ENCODE measurements at regions not wholly inside any gene's neighbourhood (a gene's known extent, or its start where the extent isn't known, plus 50 kb on each side); places are given as distances from the start of the nearest gene placed in this dataset.

DNA sequence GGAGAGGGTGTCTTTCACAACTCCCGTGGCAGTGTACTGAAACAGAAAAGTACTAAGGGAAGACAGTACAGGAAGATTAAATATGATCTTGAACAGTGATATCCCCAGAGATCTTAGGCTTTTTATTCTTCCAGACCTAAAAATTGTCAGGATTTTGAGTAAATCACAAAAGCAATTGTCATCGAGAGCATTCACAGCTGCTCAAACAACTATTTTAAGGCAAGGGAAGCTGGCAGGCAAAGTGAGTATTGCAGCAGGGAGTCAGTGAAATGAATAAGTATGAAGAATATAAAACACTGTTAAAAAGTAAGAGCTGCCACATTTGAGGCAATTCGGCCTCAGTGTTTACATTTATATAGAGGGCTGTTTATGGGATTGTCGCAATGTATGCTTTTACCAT, 479.0 kb downstream of the CAAP1 start:
- intact Hi-C loops (cut with micrococcal nuclease) = no loop called here

DNA sequence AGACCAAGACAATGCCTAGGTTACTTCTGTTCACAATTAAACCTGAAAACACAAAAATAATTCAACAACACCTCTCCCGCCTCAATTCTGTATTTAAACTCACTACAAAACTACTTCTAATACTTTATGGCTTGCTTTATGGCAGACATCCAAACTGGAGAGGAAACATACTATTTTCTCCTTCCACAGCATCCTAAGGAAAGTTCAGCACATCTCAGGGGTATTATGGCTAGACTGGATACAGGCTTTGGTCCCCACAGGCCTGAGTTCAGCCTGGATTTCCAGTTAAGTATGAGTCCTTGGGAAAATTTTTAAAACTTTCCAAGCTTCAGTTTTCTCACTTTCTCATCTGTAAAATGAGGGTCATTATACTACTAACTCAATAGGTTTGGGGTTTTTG, 480.2 kb downstream of the CAAP1 start:
- intact Hi-C loops (cut with micrococcal nuclease) = no loop called here

- intact Hi-C loops (cut with micrococcal nuclease) = no loop called here
These were observed 485.9 kb downstream of the CAAP1 start for GRCh38 chr9:26406676-26407075.

DNA sequence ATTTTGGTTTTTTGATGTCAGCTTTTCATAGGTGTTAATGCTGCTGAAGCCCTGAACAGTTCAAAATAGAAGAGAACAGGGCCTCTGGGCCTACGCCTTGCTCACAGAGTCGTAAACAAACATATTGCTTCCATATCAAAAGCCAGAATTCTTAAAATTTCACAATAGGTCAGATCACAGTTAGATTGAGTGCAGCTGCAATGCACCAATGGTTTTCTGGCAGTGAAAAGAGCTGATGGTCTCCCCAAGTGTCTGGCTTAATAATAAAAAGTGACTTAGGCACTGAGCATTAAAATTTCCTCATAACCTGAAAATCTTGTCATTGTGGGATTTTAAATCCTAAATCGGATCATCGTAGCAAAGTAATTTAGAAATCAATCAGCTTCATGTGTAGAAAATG, 493.0 kb downstream of the CAAP1 start:
- intact Hi-C loops (cut with micrococcal nuclease) = no loop called here

DNA sequence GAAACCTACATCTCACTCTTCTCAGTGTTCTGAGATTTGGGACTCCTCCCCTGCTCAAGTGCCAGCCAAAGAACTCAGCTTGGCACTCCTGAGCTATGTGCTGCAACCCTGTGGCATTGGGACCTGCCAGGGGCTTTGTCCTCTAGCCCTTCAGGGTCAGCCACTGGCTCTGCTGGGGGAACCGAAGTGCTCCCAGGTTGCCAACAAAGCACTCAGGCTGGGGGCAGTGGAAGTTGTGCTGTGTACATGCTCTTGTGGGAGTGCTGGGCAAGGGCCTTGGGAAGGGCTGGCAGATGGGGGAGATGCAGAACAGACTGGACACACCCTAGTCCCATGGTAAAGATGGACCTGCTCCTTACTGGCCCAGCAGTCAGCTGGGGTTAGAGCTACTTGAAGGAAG, 498.6 kb downstream of the CAAP1 start:
- intact Hi-C loops (cut with micrococcal nuclease) = no loop called here

DNA sequence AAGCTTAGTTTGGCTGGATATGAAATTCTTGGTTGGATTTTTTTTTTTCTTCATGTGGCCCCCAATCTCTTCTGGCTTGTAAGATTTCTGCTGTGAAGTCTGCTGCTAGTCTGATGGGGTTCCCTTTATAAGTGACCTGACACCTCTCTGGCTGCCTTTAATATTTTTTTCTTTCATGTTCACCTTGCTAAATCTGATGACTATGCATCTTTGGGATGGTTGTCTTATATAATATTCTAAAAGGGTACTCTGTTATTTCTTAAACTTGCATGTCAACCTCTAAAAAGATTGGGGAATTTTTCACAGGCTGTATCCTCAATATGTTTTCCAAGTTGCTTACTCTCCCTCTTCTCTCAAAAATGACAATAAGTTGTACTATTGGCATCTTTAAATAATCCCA, 500.0 kb downstream of the CAAP1 start:
- intact Hi-C loops (cut with micrococcal nuclease) = no loop called here

GRCh38 chr9:26391036-26391435, 501.6 kb downstream of the CAAP1 start:
- intact Hi-C loops (cut with micrococcal nuclease) = no loop called here

DNA sequence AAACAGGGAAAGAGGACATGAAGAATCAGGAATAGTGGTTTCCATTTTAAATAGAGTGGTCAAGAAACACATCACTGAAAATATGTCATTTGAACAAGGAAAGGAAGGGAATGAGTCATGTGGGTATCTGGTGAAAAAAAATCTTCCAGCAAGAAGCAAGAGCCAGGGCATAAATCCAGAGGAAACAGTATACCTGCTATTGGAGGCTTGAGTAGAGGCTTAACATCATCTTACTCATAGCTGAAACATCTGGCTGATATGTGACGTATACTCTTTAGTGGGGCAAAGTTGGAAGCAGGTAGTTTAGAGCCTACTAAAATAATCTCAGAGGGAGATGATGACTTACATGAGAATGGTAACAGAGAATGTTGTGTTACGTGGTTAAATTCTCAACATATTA, 517.2 kb downstream of the CAAP1 start:
- intact Hi-C loops (cut with micrococcal nuclease) = no loop called here

GRCh38 chr9:26373616-26374015, 519.0 kb downstream of the CAAP1 start:
- intact Hi-C loops (cut with micrococcal nuclease) = no loop called here

GRCh38 chr9:26371236-26371635, 521.4 kb downstream of the CAAP1 start:
- intact Hi-C loops (cut with micrococcal nuclease) = no loop called here

DNA sequence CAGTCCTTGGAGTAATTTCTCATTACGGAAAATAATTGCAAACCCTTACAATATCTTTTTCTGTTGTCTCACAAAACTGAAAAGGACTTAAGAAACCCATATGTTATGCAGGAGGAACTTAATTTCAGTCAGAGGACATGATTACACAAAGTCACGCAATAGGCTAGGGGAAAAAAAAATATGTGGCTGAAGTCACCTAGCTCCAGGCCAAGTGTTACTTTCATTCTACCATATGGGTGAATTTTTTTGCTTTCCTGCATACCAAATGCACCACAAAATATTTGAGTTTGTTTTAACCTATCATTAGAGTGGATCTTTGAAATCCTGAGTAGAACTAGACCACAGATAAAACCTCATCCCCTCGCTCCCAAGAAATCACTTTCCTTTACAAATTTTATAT, 523.5 kb downstream of the CAAP1 start:
- intact Hi-C loops (cut with micrococcal nuclease) = no loop called here

DNA sequence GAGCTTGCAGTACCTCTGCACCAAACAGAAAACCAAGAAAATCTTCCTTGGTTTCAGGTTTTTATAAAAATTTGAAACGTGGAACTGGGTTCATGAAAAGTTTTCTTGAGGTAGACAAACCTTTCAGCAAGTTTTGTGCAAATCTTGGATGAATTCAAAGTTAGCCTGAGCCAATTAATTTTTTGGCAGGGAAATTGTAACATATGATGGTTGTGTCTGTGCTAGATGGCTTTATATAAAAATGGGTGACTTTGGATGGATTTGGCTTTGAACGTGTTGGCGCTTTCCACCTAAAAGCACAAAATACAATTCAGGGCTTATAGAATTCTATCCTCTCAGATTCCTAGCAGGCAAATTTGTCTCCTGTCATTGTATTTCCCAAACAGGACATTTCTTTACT, 524.4 kb downstream of the CAAP1 start:
- intact Hi-C loops (cut with micrococcal nuclease) = no loop called here

GRCh38 chr9:26361010-26361409, 531.6 kb downstream of the CAAP1 start:
- intact Hi-C loops (cut with micrococcal nuclease) = no loop called here

- intact Hi-C loops (cut with micrococcal nuclease) = loop anchor here (5.0 kb wide), 1 partner anchor 292 kb away; no protein-coding TSS in a partner anchor
These were observed 533.8 kb downstream of the CAAP1 start for GRCh38 chr9:26358836-26359235.

DNA sequence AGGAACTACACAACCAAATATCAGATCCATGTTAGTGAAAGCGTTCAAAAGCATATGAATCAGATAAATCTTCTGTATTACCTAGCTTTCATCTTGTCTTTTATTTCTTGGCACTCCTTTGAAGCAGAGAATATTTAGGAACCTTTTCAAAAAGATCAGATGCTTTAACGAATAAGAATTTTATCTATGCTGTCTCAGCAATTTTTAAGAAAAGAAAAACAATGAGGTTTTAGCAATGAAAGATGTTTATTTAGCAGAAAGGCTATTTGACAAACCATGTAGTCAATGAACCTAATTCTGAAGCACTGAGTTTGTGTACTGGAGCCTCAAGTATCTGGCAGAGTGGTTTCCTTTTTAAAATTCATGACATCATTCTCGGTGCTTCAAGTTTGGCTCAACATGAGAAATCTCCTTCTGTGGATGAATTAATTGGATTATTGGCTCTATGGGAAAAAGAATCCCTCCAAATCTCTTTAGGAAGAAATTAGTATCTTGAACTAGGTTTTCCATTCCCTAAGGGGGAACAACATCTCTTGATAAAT, 534.7 kb downstream of the CAAP1 start:
- intact Hi-C loops (cut with micrococcal nuclease) = loop anchor here (5.0 kb wide), 1 partner anchor 291 kb away; no protein-coding TSS in a partner anchor

DNA sequence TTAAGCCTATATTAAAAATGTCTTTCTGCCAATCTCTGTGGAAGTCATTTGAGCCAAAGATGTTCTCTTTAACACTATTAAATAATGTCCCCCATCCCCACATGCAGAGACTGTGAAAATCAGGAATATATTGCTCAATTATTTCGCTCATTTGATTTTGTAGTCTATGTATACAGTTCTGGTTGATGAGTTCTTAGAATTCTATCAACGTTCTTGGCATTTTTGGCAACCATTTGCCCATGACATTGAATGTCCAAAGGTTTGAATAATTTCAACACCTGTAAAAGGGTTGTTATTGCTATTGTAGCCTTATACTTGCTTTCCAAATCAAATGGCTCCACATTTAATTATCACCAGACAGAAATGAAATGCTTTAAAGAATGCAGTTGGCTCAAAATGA, 536.1 kb downstream of the CAAP1 start:
- intact Hi-C loops (cut with micrococcal nuclease) = loop anchor here (5.0 kb wide), 1 partner anchor 289 kb away; no protein-coding TSS in a partner anchor

DNA sequence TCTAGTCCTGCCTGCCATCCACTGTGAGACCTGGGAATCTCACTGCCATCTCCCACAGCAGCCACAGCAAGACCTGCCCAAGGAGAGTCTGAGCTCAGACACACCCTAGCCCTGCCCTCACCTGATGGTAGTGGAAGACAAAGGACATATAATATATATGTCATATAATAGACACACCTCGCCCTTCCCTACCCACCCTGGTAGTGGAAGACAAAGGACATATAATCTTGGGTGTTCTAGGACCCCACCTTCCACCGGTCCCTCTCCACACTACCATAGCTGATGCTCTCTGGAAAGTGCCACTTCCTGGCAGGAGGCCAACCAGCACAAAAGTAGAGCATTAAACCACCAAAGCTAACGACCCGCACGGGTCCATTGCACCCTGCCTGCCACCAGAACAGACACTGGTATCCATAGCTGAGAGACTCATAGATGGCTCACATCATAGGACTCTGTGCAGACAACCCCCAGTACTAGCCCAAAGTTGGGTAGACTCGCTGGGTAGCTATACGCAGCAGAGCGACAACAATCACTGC, 545.6 kb downstream of the CAAP1 start:
- intact Hi-C loops (cut with micrococcal nuclease) = no loop called here

DNA sequence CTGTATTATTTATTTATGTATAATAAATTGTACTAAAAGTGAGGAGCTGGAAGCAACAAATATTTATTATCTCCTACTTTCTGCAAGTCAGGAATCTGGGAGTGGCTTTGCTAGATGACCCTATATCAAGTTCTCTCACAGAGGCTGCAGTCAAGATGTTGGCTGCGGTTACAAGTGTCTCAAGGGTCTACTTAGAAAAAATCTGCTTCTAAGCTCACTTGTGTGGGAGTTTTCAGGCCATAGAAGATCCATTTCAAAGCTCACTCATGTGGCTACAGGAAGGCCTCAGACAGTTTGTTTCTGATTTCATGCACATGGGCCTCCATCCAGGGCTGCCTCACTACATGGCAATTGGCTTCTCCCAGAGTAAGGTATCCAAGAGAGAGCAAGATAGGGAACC, 551.1 kb downstream of the CAAP1 start:
- intact Hi-C loops (cut with micrococcal nuclease) = no loop called here

- intact Hi-C loops (cut with micrococcal nuclease) = no loop called here
These were observed 552.8 kb downstream of the CAAP1 start for GRCh38 chr9:26339796-26340195.

- intact Hi-C loops (cut with micrococcal nuclease) = no loop called here
These were observed 557.5 kb downstream of the CAAP1 start for GRCh38 chr9:26335116-26335515.

DNA sequence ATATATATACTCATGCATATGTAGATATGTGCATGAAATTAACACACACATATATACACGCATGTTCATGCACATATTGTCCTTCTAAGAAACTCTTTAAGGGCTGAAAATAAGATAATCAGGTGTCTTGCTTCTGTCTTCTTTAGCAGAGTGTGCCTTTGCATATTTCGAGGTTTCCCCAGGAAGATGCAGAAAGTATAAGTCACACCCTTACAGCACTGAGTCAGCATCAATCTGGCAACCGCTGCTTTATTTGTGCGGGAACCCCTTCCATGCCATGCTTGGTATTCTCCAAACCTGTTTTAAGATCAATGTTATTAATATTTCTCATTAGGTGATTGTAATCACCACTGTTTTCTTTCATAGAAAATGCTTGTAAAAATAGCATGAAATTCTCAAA, 557.9 kb downstream of the CAAP1 start:
- intact Hi-C loops (cut with micrococcal nuclease) = no loop called here

GRCh38 chr9:26331223-26331622, 561.4 kb downstream of the CAAP1 start:
- intact Hi-C loops (cut with micrococcal nuclease) = no loop called here

- intact Hi-C loops (cut with micrococcal nuclease) = no loop called here
These were observed 562.6 kb downstream of the CAAP1 start for GRCh38 chr9:26329974-26330373.

DNA sequence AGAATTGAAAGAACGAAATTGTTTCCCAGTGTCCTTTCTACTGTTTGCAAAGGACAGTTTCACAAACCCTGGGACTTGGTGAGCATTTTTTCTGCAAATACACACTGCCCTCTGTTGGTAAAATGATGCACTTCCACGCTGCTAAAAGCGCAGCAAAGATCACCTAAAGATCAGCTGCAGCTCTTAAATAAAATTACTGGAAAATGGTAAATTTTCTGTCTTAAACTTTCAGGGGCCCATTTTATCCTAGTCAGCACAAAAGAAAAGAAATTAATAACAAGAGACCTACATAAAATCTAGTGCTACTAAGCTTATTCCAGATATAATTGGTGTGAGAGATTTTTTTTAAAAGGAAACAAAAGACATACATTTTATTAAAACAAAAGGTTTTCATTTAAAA, 566.0 kb downstream of the CAAP1 start:
- intact Hi-C loops (cut with micrococcal nuclease) = no loop called here

Data from T-helper 1 cell treated with Interleukin-12 subunit alpha and Interleukin-12 subunit beta and Interleukin-4 antibody, amounts not matched to agents 30 ng/mL and 1 ng/mL, for 36 hours (primary cell).